HEK293T (cell line): ENCODE measurements at regions not wholly inside any gene's neighbourhood (a gene's known extent, or its start where the extent isn't known, plus 50 kb on each side); places are given as distances from the start of the nearest gene placed in this dataset.
"Not testable (repeated sequence)": the region's sequence is repeated elsewhere in the genome, so short reads cannot be mapped to it uniquely, and the experiment has no call there.

Experiments used
- FOXM1 ChIP-seq: fragments of 450-650 bp; IDR thresholded peaks from 2 replicates; pipeline ENCODE4 v1.6.1; 2017; ENCODE audit warnings: mild to moderate bottlenecking, borderline replicate concordance
- HDGF ChIP-seq: fragments of 450-650 bp; IDR thresholded peaks from 2 replicates; pipeline ENCODE4 v1.6.1; 2017; ENCODE audit warnings: antibody characterized with exemption, borderline replicate concordance
- TARDBP ChIP-seq: fragments of 450-650 bp; IDR thresholded peaks from 2 replicates; pipeline ENCODE4 v1.6.1; 2016

DNA sequence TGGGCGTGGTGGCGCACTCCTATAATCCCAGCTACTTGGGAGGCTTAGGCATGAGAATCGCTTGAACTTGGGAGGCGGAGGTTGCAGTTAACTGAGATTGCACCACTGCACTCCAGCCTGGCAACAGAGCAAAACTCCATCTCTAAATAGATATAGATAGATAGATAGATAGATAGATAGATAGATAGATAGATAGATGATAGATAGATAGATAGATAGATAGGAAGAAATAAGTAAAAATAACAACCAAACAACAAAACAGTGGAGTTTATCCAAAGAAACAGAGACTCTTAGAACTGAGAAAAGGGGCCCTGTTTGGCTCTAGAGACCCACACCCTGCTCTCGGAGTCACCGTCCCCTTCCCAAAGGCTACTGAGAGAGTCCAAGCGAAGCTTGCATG is 158.7 kb upstream of the RIMBP3B start:
- TF ChIP-seq HDGF, TARDBP, FOXM1: not testable (repeated sequence)
